ENCODE measurements at regions not wholly inside any gene's neighbourhood (a gene's known extent, or its start where the extent isn't known, plus 50 kb on each side); places are given as distances from the start of the nearest gene placed in this dataset.
A peak's percentile ranks its signal among the peaks of the same experiment; 100 is the strongest.

GRCh38 chr5:164545507-164545906 lies 1040.1 kb downstream of the MAT2B start:
- no peak for DNase-seq (ENCODE audit: extremely low read depth in 1 of 11, low read depth in 9 of 11, low spot score in 4 of 11)

- DNase-seq (ENCODE audit: extremely low read depth in 1 of 11, low read depth in 9 of 11, low spot score in 4 of 11), result no peak
These were observed 1048.4 kb downstream of the MAT2B start for GRCh38 chr5:164553851-164554250.

- DNase-seq (ENCODE audit: extremely low read depth in 1 of 11, low read depth in 9 of 11, low spot score in 4 of 11), result no peak
These were observed 1050.4 kb downstream of the MAT2B start for GRCh38 chr5:164555809-164556208.

- DNase-seq (ENCODE audit: extremely low read depth in 1 of 11, low read depth in 9 of 11, low spot score in 4 of 11), result no peak
These were observed 1054.8 kb downstream of the MAT2B start for GRCh38 chr5:164560216-164560615.

- no peak for DNase-seq (ENCODE audit: extremely low read depth in 1 of 11, low read depth in 9 of 11, low spot score in 4 of 11)
These were observed 1056.8 kb downstream of the MAT2B start for GRCh38 chr5:164561933-164562872.

GRCh38 chr5:164563370-164563769 lies 1058.0 kb downstream of the MAT2B start:
- no peak for DNase-seq (ENCODE audit: extremely low read depth in 1 of 11, low read depth in 9 of 11, low spot score in 4 of 11)

GRCh38 chr5:164573397-164573796 lies 1068.0 kb downstream of the MAT2B start:
- peak in 3 of 11 donors; percentile 9 to 15 (median 12) for DNase-seq (ENCODE audit: extremely low read depth in 1 of 11, low read depth in 9 of 11, low spot score in 4 of 11)

- DNase-seq (ENCODE audit: extremely low read depth in 1 of 11, low read depth in 9 of 11, low spot score in 4 of 11), result no peak
These were observed 1071.8 kb downstream of the MAT2B start for GRCh38 chr5:164577201-164577600.

- no peak for DNase-seq (ENCODE audit: extremely low read depth in 1 of 11, low read depth in 9 of 11, low spot score in 4 of 11)
These were observed 1072.3 kb downstream of the MAT2B start for GRCh38 chr5:164577742-164578141.

GRCh38 chr5:164578401-164578800 lies 1073.0 kb downstream of the MAT2B start:
- DNase-seq (ENCODE audit: extremely low read depth in 1 of 11, low read depth in 9 of 11, low spot score in 4 of 11), result no peak

- DNase-seq (ENCODE audit: extremely low read depth in 1 of 11, low read depth in 9 of 11, low spot score in 4 of 11), result no peak
These were observed 1073.5 kb downstream of the MAT2B start for GRCh38 chr5:164578911-164579310.

GRCh38 chr5:164580155-164580554 lies 1074.7 kb downstream of the MAT2B start:
- DNase-seq (ENCODE audit: extremely low read depth in 1 of 11, low read depth in 9 of 11, low spot score in 4 of 11), result no peak

GRCh38 chr5:164581889-164582288 lies 1076.5 kb downstream of the MAT2B start:
- DNase-seq (ENCODE audit: extremely low read depth in 1 of 11, low read depth in 9 of 11, low spot score in 4 of 11), result no peak

GRCh38 chr5:164593982-164594381 lies 1088.6 kb downstream of the MAT2B start:
- DNase-seq (ENCODE audit: extremely low read depth in 1 of 11, low read depth in 9 of 11, low spot score in 4 of 11), result no peak

GRCh38 chr5:164597293-164597900 lies 1092.0 kb downstream of the MAT2B start:
- DNase-seq (ENCODE audit: extremely low read depth in 1 of 11, low read depth in 9 of 11, low spot score in 4 of 11), result no peak

GRCh38 chr5:164600274-164600673 lies 1094.9 kb downstream of the MAT2B start:
- no peak for DNase-seq (ENCODE audit: extremely low read depth in 1 of 11, low read depth in 9 of 11, low spot score in 4 of 11)

- DNase-seq (ENCODE audit: extremely low read depth in 1 of 11, low read depth in 9 of 11, low spot score in 4 of 11), result no peak
These were observed 1095.6 kb downstream of the MAT2B start for GRCh38 chr5:164600929-164601535.

- no peak for DNase-seq (ENCODE audit: extremely low read depth in 1 of 11, low read depth in 9 of 11, low spot score in 4 of 11)
These were observed 1103.1 kb downstream of the MAT2B start for GRCh38 chr5:164608507-164608906.

GRCh38 chr5:164610374-164610773 lies 1105.0 kb downstream of the MAT2B start:
- no peak for DNase-seq (ENCODE audit: extremely low read depth in 1 of 11, low read depth in 9 of 11, low spot score in 4 of 11)

GRCh38 chr5:164614707-164615106 lies 1109.3 kb downstream of the MAT2B start:
- no peak for DNase-seq (ENCODE audit: extremely low read depth in 1 of 11, low read depth in 9 of 11, low spot score in 4 of 11)

All from renal cortex interstitium (tissue), 11 donors.